Skin of body (tissue), 1 donor: ENCODE measurements at regions not wholly inside any gene's neighbourhood (a gene's known extent, or its start where the extent isn't known, plus 50 kb on each side); places are given as distances from the start of the nearest gene placed in this dataset.
A peak's percentile ranks its signal among the peaks of the same experiment; 100 is the strongest.
"Not testable (repeated sequence)": the region's sequence is repeated elsewhere in the genome, so short reads cannot be mapped to it uniquely, and the experiment has no call there.

Experiments used
- DNase-seq: peaks from one replicate; lab custom pipeline; 2025; lab: John Stamatoyannopoulos, UW

GRCh38 chr14:71358932-71359421, 451.7 kb downstream of the PCNX1 start:
- DNase-seq = not testable (repeated sequence)

- no peak for DNase-seq
These were observed 452.6 kb downstream of the PCNX1 start for GRCh38 chr14:71359823-71360222.

- no peak for DNase-seq
These were observed 454.1 kb downstream of the PCNX1 start for GRCh38 chr14:71361336-71361735.

DNA sequence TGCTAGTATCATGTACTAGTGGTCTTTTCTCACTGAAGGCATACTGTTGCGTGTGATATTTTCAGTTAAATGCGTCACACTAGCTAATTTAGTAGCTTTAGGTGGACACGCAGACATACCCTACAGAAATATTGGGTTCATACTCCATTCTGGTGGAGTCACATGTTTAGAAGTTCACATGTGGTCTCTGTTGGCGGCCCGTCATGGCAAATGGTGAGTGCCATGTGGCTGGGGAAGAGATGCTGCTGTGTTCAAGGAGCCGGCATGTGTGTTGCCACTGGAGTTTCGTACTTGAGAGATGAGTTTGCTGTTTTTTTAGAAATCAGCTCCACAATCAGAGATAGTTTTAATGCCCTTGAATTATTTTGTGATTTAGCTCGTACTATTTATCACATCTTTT, 454.6 kb downstream of the PCNX1 start:
- no peak for DNase-seq

DNA sequence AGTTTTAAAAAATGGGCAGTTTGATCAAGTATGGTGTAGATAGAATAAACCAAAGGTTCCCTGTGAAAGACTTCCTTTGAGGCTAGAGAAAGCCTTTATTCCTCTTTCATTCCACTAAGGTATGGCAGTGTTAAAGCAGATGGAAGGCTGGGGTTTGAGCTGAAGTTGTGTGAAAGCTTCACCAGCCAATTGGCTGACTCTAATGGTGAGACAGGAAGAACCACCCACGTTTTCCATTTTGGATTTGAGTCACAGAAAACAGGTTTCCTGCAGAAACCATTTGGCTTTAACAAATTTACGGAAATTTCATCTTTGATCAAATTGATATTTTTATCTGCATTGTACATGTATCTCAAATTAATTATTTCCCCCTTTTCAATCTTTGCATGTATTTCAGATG, 455.0 kb downstream of the PCNX1 start:
- no peak for DNase-seq

DNA sequence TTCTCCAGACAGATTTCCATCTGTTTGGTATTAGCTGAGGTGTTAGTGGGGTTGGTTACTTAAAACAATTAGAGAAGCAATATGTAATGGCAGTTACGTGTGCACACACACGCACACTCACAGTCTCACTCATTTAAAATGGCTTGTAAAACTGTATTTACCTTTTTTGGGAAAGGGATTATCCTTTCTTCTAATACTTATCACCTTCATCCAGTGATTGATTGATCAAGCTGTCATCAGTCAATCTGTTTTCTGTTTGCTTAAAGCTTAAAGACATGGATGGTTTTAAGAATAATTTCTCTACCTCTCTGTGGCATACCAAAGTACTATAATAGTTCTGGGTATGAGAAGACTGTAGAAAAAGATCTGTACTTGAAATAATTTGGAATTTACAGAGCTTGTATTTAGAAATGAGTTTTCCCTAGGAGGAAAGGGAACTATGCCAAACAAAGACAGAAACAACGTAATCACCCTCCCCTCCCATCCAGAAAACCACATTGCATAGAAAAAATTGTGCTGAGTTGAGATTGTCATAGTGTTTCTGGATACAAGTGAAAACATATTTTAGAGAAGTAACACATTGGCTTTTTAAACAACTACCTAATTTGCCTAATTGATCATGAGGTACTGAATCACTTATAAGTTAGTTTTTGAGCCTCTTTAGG, 455.8 kb downstream of the PCNX1 start:
- peak; percentile 64 for DNase-seq

DNA sequence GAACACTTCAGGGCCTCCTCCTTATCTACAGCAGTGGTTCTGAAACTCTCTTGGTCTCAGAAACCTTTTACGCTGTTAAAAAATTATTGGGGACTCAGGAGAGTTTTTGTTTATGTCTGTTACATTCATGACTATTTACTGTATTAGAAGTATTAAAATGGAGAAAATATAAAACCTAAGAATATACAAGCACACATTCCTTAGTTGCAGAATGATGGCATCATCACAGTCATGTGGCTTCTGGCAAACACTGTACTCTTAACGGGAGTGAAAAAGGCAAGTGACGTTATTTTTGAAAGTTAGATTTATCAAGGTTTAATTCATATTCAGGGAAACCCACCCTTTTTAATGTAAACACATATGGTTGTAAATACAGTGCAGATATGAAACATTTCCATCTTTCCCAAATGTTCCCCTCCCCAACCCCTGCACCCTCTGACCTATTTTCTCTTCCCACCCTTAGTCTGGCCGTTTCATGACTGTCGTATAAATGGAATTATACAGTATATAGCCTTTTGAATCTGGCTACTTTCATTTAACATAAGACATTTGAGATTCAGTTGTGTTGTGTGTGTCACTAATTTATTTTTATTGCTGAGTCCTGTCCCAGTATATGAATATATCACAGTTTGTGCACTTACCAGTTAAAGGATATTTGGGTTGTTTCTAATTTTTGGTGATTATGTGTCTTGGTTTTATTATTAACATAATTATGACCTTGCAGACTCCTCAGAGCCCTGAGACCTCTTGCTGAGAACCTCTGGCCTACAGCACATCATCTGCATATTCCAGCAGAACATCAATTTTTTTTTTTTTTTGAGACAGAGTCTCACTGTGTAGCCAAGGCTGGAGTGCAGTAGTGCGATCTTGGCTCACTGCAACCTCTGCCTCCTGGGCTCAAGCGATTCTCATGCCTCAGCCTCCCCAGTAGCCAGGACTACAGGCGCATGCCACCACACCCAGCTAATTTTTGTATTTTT, 457.0 kb downstream of the PCNX1 start:
- peak; percentile 32 for DNase-seq

- DNase-seq = no peak
These were observed 458.1 kb downstream of the PCNX1 start for GRCh38 chr14:71365361-71365760.

DNA sequence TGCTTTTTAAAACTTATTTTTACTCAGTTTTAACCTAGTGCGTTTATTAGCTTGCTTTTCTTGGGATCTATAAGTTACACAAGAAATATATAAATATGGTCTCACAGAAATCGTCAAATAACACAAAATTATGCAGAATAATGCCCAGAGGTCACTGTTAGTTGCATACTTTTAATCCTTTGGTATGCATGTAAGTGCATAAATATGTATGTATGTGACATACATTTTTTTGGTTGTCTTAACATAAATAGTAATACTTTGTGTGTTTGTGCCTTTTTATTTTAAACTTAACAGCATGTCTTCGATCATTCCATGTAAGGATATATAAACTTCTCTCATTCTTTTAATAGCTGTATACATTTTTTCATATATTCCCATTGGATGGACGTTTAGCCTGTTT, 459.6 kb downstream of the PCNX1 start:
- DNase-seq = no peak

DNA sequence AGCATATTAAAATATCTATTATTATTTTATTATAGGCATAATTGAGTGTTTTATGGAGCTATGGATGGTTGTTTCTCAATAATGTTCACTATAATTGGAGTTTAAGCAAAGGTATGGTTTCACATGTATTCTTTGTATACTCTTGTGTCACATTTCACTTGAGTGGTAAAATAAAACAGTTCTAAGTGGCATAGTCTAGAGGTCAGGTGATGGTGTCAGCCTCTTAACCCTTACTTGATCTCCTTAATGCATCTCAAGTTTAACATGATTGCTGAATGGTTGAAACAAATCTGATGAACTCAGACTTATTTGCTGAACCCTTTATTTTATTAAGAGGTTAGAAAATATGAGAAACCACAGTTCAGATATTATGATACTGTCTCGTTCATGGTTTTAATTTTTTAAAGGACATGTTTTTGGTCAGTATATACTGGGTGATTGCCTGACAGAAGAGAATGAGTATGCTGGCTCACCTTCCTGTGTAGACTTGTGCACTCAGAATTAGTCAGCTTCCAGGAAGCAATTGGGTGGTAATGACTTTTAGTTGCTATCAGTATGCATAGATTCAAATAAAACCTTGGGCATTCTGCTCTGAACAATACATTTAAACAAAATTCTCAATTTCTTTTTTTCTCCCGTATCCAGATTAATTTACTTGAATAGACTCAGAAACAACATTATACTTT, 464.6 kb downstream of the PCNX1 start:
- DNase-seq = peak; percentile 4

DNA sequence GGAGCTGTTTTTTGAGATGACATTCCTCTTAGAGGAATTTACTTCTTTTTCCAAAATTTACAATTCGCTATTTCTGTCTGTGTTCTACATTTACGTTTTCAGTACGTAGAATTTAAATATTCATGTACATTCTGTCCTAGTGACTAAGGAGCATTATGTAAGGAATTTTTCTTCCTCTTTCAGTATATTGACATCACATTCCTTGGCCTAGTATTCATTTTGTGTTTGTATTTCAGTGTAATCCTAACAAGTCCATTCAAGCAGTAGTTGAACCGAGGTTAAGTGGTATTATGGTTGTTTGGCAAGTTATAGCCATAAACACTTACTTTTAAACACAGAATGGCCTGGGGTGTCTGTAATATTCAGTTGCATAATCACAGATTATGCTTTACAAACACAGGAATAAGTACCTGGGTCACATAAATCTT, 465.2 kb downstream of the PCNX1 start:
- DNase-seq = peak; percentile 7

GRCh38 chr14:71373773-71374172, 466.5 kb downstream of the PCNX1 start:
- no peak for DNase-seq

GRCh38 chr14:71374989-71375388, 467.7 kb downstream of the PCNX1 start:
- no peak for DNase-seq

DNA sequence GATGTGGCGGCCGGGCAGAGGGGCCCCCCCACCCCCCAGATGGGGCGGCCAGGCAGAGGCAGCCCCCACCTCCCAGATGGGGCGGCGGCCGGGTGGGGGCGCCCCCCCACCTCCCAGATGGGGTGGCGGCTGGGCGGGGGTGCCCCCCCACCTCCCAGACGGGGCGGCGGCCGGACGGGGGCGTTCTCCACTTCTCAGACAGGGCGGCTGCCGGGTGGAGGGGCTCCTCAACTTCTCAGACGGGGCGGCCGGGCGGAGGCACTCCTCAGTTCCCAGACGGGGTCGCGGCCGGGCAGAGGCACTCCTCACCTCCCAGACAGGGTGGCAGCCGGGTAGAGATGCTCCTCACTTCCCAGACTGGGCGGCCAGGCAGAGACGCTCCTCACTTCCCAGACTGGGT, 469.8 kb downstream of the PCNX1 start:
- DNase-seq = no peak

- DNase-seq = no peak
These were observed 473.0 kb downstream of the PCNX1 start for GRCh38 chr14:71380271-71380670.

- no peak for DNase-seq
These were observed 474.6 kb downstream of the PCNX1 start for GRCh38 chr14:71381814-71382213.

- no peak for DNase-seq
These were observed 475.1 kb downstream of the PCNX1 start for GRCh38 chr14:71382315-71382714.

DNA sequence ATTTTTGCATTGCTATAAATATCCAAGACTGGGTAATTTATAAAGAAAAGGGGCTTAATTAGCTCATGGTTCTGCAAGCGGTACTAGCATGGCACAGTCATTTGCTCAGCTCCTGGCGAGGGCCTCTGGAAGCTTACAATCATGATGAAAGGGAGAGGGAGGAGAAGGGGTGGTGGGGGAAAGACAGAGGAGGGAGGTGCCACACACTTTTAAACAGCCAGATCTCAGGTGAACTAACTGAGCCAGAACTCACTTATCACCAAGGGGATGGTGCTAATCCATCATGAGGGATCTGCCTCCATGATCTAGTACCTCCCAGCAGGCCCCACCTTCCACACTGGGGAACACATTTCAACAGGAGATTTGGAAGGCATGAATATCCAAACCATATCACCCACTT, 476.3 kb downstream of the PCNX1 start:
- no peak for DNase-seq

- no peak for DNase-seq
These were observed 477.0 kb downstream of the PCNX1 start for GRCh38 chr14:71384007-71384845.

DNA sequence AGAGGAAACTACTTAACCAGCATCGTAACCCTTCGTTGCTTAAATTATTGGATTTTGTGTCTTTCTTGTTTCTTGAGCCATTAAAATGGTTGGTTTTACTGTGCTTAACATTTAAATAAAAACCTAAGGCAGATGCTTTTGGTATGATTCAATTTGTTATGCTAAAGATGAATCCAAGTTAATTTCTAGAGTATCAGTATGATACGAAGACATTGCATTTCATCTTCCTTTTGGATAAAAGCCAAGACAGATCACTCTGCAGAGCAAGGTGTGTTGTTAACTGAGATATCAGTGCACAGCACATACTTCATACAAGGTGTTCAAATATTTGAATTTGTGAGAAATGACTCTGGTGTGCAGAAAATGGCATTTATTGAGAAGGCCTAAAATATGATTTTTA, 480.5 kb downstream of the PCNX1 start:
- DNase-seq = no peak

DNA sequence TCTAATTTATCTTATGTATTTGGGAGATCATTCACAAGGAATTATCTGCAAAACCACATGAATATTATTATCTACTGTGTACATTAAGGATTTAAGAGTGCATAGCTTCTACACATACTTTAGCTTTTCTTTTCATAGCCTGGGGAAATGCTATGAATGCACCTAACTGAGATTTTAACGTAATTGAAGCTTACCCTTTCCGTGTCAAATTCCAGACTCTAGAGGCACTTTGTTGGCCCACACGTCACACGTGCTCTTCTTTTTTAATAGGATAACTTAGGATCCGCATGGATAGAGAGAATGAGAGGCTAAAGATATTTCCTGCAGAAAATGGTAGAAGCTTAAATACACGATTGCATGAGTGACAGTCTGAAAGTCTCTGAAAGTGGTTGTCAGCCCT, 481.1 kb downstream of the PCNX1 start:
- no peak for DNase-seq
